GM18498 (cell line): ENCODE measurements at regions not wholly inside any gene's neighbourhood (a gene's known extent, or its start where the extent isn't known, plus 50 kb on each side); places are given as distances from the start of the nearest gene placed in this dataset.
"Not testable (repeated sequence)": the region's sequence is repeated elsewhere in the genome, so short reads cannot be mapped to it uniquely, and the experiment has no call there.

Experiments
- ATAC-seq: cut with Tn5 transposase; IDR thresholded peaks from one replicate; pipeline ENCODE4 v1.9.1; 2021; ENCODE audit warnings: mild to moderate bottlenecking, moderate library complexity; ENCODE audit not compliant: unreplicated experiment

DNA sequence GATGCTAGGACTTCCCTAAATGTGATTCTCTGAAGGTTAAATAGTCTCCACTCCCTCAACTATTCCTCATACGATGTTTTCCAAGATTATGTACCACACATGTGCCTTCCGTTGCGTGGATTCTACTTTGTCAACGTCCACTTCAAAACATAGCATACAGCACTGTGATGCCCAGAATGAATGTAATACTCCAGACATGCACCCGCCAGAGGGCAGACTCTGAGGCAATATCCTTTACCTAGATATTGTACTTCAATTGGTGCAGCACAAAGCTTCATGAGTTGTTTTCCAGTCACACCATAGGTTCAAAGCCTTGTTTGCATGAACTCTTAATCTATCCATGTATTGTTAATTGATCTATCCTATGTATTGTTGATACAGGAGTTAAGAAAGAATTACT, 201.0 kb upstream of the NABP1 start:
- ATAC-seq: no peak

DNA sequence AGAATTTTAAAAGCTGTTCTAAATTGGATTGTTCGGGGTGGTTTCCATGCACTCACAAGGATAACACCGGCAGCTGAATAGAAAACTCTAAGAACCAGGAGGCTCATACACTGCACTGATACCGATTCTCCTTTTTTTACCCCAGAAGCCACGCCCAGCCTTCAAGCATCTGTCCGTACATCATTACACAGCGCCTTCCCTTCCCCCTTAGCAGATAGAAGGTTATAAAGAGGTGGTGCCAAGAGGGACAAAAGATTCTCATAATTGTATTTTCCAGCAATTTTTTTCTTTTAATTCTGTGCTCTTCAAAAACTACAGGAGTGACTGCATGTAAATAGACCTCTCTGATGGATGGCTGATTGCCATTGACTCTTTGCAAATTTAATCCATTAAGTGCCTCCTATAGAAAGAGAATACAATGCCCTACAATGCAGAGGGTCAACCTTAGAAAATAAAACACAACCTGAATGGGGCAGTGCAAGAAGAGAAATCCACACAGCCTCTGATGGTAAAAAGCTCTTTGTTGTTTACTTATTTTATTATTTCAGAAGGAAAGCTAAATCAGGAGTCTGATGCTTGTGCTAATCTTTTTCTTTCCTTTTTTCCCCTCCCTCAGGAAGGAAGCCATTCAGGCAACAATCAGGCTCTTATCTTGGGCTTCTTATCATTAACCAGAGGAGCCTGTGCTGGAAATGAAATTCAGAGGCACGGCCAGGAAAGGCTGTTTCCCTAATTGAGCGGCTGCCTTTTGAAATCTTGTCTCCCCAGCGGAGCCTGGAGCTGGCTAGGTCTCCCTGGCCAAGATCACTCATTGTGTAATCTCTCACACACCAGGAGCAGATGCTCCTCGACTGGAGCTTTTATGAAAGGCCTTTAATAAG, 198.9 kb upstream of the NABP1 start:
- no peak for ATAC-seq

GRCh38 chr2:191479680-191480023, 198.3 kb upstream of the NABP1 start:
- peak; percentile 50 for ATAC-seq

DNA sequence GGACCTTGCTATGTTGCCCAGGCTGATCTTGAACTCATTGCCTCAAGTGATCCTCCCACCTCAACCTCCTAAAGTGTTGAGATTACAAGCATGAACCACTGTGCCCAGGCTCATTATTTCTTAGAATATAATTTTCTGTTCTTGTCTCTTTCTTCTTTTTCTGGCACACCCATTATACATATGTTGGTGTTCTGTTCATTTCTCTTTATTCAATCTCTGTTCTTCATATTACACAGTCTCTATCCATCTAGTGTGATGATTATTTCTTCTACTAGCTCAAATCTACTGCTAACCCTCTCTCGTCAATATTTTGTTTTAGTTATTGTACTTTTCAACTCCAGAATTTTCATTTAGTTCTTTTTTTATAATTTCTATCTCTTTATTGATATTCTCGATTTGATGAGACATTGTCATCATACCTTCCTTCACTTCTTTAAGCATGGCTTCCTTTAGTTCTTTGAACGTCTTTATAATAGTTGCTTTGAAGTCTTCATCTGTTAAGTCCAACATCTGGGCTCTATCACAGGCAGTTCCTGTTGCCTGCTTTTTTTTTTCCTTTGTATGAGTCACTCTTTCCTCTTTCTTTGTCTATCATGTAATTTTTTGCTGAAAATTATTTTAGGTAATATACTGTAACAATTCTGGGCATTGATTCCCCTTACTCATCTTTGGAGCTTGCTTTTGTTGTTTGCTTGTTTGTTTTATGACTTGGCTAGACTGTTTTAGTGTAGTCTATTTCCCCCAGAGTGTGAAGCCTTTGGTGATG, 196.4 kb upstream of the NABP1 start:
- ATAC-seq: no peak

GRCh38 chr2:191483117-191483516, 194.8 kb upstream of the NABP1 start:
- no peak for ATAC-seq

GRCh38 chr2:191486584-191487320, 191.2 kb upstream of the NABP1 start:
- ATAC-seq: no peak

DNA sequence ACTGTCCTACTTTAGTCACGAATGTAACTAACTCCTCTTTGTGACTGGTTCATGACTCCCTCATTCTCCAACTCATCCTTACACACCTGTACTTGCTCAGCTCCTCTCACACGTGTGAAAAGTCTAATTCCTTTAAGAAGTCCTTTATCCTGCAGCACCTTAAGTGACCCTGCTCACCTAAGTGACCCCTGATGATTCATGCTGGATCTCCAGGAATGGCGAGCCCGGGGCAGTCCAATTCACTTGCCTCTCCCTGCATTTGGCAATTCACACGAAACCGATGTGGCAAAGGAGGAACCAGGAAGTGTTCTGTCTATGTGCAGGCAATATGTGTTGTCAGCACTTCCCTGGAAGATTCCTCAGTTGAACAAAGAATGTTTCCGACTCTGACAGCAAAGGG, 189.8 kb upstream of the NABP1 start:
- ATAC-seq: no peak

DNA sequence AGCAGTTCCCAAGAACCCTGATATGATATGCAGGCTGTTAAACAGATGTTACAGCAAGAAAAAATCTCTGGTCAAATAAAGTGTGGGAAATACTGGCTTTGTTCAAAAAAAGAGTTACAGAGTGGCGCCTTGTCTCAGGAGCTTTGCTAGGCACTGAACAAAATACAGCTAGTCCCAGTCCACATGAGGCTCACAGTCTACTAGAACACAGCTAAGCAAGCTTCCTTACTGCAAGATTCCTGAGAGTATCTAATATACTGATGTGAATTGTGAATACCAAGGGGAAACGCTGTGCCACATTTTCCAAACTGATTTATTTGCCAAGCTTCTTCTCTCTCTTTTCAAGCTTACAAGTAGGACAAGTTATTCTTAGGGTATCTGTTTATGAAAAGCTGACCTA, 188.8 kb upstream of the NABP1 start:
- ATAC-seq: no peak

GRCh38 chr2:191496838-191497237, 181.1 kb upstream of the NABP1 start:
- ATAC-seq: no peak

DNA sequence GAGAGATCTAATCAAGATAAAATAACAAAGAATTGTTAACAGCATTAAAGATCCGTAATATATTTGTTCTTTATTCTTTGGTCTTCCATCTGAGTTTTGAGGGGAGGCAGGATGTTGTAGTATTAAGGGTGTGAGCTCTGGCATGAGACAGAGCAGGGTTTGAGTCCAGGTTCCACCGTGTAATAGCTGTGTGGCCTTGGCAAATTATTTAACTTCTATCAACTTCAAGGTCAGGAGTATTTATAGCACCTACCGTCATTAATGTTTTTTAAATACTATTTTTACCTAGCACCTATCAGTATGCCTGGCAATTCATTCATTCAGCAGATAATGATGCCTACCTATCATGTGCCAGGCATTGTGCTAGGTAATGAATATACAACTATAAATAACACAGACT, 180.1 kb upstream of the NABP1 start:
- no peak for ATAC-seq

- no peak for ATAC-seq
These were observed 178.9 kb upstream of the NABP1 start for GRCh38 chr2:191499050-191499449.

- ATAC-seq: no peak
These were observed 177.9 kb upstream of the NABP1 start for GRCh38 chr2:191499874-191500565.

- ATAC-seq: no peak
These were observed 177.4 kb upstream of the NABP1 start for GRCh38 chr2:191500566-191500883.

- no peak for ATAC-seq
These were observed 176.9 kb upstream of the NABP1 start for GRCh38 chr2:191500884-191501560.

GRCh38 chr2:191501561-191502168, 176.3 kb upstream of the NABP1 start:
- ATAC-seq: no peak

DNA sequence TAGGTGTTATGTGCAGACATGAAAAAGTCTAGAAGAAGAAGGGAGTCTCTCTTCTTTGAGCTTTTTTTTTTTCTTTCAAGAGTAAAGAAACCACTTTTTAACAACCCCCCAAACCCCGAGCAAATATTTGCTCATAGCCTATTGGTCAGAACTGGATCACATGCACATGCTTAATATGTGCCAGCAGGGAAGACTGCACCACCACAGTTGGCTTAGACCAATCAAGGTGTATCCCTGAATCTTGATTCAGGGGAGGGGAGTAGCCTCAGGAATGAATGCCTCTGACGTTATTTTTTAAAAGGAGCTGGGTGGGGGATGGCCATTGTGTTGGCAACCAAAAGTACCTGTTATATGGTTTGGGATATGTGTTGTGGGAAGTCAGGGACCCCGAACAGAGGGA, 171.4 kb upstream of the NABP1 start:
- ATAC-seq: no peak

- not testable (repeated sequence) for ATAC-seq
These were observed 170.6 kb upstream of the NABP1 start for GRCh38 chr2:191507252-191507853.

GRCh38 chr2:191508738-191509137, 169.2 kb upstream of the NABP1 start:
- ATAC-seq: no peak

DNA sequence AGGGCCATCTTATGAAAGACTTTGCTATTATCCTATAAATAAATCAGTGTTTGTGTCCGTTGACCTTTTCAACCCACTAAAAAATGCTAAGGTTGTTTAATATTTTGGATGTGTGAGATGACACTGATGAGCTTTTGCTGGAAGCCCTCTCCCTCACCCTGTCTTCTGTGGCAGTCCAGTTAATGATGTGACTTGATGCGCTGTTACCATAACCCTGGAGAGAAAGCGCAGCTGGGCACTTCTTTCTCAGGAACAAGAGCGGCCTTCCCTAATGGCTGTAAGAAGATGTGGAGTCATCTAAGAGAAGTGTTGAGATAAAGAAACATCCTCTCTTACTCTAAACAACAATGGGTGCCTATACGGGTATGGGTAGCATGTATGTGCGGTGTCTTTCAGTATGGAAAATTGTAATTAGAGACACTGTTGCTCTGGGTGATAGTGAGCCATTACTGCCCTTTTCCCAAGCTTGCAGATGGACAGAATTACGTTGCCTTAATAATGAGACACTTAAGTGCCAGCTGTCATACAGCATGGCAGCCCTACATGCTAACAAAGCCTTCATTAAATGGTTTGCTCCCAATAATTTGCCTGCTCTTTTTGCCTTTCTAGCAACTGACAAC, 165.6 kb upstream of the NABP1 start:
- no peak for ATAC-seq
